ENCODE measurements at regions not wholly inside any gene's neighbourhood (a gene's known extent, or its start where the extent isn't known, plus 50 kb on each side); places are given as distances from the start of the nearest gene placed in this dataset.

GRCh38 chr20:10724449-10725173, 50.8 kb upstream of the JAG1 start:
- TF ChIP-seq CTCF (IDR thresholded peaks at IDR 0.05; ENCODE audit: low read depth, low read length), result no peak
- DNase-seq (ENCODE audit: extremely low read depth, low read depth), result no peak

GRCh38 chr20:10728873-10729670, 55.3 kb upstream of the JAG1 start:
- TF ChIP-seq CTCF (IDR thresholded peaks at IDR 0.05; ENCODE audit: low read depth, low read length), result no peak
- DNase-seq (ENCODE audit: extremely low read depth, low read depth), result no peak

- no peak for TF ChIP-seq CTCF (IDR thresholded peaks at IDR 0.05; ENCODE audit: low read depth, low read length)
Observed at GRCh38 chr20:10729785-10730184, 56.0 kb upstream of the JAG1 start.

GRCh38 chr20:10730629-10731183, 56.9 kb upstream of the JAG1 start:
- DNase-seq (ENCODE audit: extremely low read depth, low read depth), result no peak
- TF ChIP-seq CTCF (IDR thresholded peaks at IDR 0.05; ENCODE audit: low read depth, low read length), result no peak

More at GRCh38 chr20:10729785-10730184, 56.0 kb upstream of the JAG1 start:
- no peak for DNase-seq (ENCODE audit: extremely low read depth, low read depth)

- no peak for TF ChIP-seq CTCF (IDR thresholded peaks at IDR 0.05; ENCODE audit: low read depth, low read length)
- no peak for DNase-seq (ENCODE audit: extremely low read depth, low read depth)
Observed at GRCh38 chr20:10731190-10731965, 57.6 kb upstream of the JAG1 start.

- TF ChIP-seq CTCF (IDR thresholded peaks at IDR 0.05; ENCODE audit: low read depth, low read length), result no peak
- DNase-seq (ENCODE audit: extremely low read depth, low read depth), result no peak
Observed at GRCh38 chr20:10733122-10733521, 59.3 kb upstream of the JAG1 start.
